Parathyroid adenoma (tissue), 2 donors: ENCODE measurements at regions not wholly inside any gene's neighbourhood (a gene's known extent, or its start where the extent isn't known, plus 50 kb on each side); places are given as distances from the start of the nearest gene placed in this dataset.

Experiments used
- H2AFZ ChIP-seq: fragments of 300-600 bp; sonication (generic); one replicate; pipeline ENCODE4 v1.7.0; 2017; ENCODE audit warnings: antibody characterized with exemption, mild to moderate bottlenecking
- H3K27ac ChIP-seq: fragments of 300-600 bp; sonication (generic); one replicate; pipeline ENCODE4 v1.7.0; 2017
- H3K27me3 ChIP-seq: fragments of 300-600 bp; sonication (generic); one replicate; pipeline ENCODE4 v1.7.0; 2017; ENCODE audit warnings: low read length; ENCODE audit not compliant: control insufficient read depth, insufficient read depth
- H3K36me3 ChIP-seq: fragments of 300-600 bp; sonication (generic); one replicate; pipeline ENCODE4 v1.7.0; 2017; ENCODE audit warnings: low read length; ENCODE audit not compliant: control insufficient read depth, insufficient read depth
- H3K4me1 ChIP-seq: fragments of 300-600 bp; sonication (generic); one replicate; pipeline ENCODE4 v1.7.0; 2017; ENCODE audit warnings: control low read depth
- H3K4me2 ChIP-seq: fragments of 300-600 bp; sonication (generic); one replicate; pipeline ENCODE4 v1.7.0; 2017; ENCODE audit warnings: low read length
- H3K4me3 ChIP-seq: fragments of 300-600 bp; sonication (generic); one replicate; pipeline ENCODE4 v1.7.0; 2017; ENCODE audit warnings: low read depth, low read length
- H3K79me2 ChIP-seq: fragments of 300-600 bp; sonication (generic); one replicate; pipeline ENCODE4 v1.7.0; 2017; ENCODE audit warnings: control low read depth
- H3K9ac ChIP-seq: fragments of 300-600 bp; sonication (generic); one replicate; pipeline ENCODE4 v1.7.0; 2017; ENCODE audit warnings: mild to moderate bottlenecking
- H3K9me3 ChIP-seq: fragments of 300-600 bp; sonication (generic); one replicate; pipeline ENCODE4 v1.7.0; 2017; ENCODE audit warnings: low read length; ENCODE audit not compliant: control insufficient read depth
- CTCF ChIP-seq: fragments of 300-600 bp; sonication (generic); IDR thresholded peaks from one replicate; pipeline ENCODE4 v1.7.0; 2017; ENCODE audit warnings: antibody characterized with exemption, mild to moderate bottlenecking
- donor health status: primary hyperparathyroidism.

- Histone ChIP-seq H2AFZ (no peak overlapping the region), H3K9ac (no peak overlapping the region), H3K36me3 (no peaks in the 10 kb centered on the region), H3K4me3 (no peak overlapping the region), H3K9me3 (no peaks in the 10 kb centered on the region), H3K4me1 (no peaks in the 10 kb centered on the region), H3K4me2 (no peak overlapping the region), H3K27ac (no peak overlapping the region), H3K27me3 (no peaks in the 10 kb centered on the region), H3K79me2 (no peaks in the 10 kb centered on the region)
- no peak for TF ChIP-seq CTCF
These were observed 1044.2 kb downstream of the TLE4 start for GRCh38 chr9:80615964-80616363.

- no peaks in the 10 kb centered on the region for H3K36me3 ChIP-seq
- TF ChIP-seq CTCF = no peak
These were observed 1034.0 kb downstream of the TLE4 start for GRCh38 chr9:80605793-80606192.

DNA sequence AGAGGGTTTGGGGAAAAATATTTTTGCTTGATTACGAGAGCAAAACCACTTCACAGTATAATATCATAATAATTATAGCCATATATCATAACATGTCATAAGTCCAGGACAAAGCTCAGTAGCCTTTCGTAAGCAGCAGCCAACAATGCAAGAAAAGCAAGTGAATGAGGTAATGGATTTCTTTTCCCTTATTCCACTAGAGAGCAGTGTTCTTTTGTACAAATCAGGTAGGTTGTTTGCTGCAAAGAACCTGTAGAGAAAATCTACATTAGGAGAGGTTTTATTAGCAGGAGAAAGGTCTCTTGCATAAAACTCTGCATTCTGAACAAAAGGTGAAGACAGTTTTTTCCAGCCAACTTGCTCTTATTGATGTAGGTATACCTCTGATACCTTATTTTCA lies 1033.4 kb downstream of the TLE4 start:
- Histone ChIP-seq H3K9ac (no peak overlapping the region), H3K4me2 (no peak overlapping the region), H3K79me2 (no peaks in the 10 kb centered on the region), H3K9me3 (no peaks in the 10 kb centered on the region), H3K4me3 (no peak overlapping the region), H3K27me3 (no peaks in the 10 kb centered on the region), H3K4me1 (no peaks in the 10 kb centered on the region), H2AFZ (no peak overlapping the region), H3K27ac (no peak overlapping the region), H3K36me3 (no peaks in the 10 kb centered on the region)
- no peak for TF ChIP-seq CTCF

More at GRCh38 chr9:80605793-80606192, 1034.0 kb downstream of the TLE4 start:
- Histone ChIP-seq H3K27ac (no peak overlapping the region), H3K27me3 (no peaks in the 10 kb centered on the region), H2AFZ (no peak overlapping the region), H3K4me1 (no peaks in the 10 kb centered on the region), H3K9me3 (no peaks in the 10 kb centered on the region), H3K9ac (no peak overlapping the region), H3K4me3 (no peak overlapping the region), H3K4me2 (no peak overlapping the region), H3K79me2 (no peaks in the 10 kb centered on the region)

DNA sequence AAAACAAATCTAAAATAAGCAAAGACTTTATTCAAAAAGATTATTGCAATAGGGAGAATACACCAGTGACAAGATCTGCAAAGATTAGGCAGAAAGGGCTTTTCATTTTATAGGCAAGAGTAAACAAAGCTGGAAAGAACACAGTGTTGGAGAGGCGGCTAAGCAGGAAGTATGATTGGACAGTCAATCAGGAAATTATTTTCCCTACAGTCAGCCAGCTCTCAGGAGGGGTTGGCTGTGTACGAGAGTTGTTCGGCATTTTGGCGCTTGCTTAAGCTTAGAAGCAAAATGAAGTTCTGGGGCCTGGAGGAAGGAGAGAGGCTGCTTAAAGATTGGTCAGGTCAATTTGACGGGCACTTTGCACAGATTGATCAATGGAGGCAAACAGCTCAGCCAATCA lies 1030.5 kb downstream of the TLE4 start:
- H3K4me3 ChIP-seq = no peak overlapping the region
- no peak overlapping the region for H3K4me2 ChIP-seq
- H2AFZ ChIP-seq = no peak overlapping the region
- no peaks in the 10 kb centered on the region for H3K4me1 ChIP-seq
- no peaks in the 10 kb centered on the region for H3K36me3 ChIP-seq
- TF ChIP-seq CTCF = no peak
- no peak overlapping the region for H3K27ac ChIP-seq
- no peak overlapping the region for H3K9ac ChIP-seq
- H3K9me3 ChIP-seq = no peaks in the 10 kb centered on the region
- no peaks in the 10 kb centered on the region for H3K79me2 ChIP-seq
- H3K27me3 ChIP-seq = no peaks in the 10 kb centered on the region

DNA sequence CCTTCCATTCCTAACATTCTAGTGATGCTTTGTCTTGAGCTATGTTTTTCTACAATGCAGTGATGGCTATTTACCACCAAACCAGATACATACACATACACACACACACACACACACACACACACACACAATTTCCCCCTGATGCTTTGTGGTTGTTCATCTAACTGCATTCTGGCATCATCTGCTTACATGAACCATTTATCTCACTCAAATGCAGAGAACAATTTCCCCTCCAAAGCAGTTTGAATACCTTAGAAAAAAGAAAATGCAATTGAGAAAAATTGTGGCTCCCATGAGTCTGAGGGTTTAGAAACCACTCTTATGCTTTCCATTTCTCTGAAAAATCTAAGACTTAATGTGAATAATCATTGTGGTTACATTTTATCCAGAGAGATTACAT lies 1024.8 kb downstream of the TLE4 start:
- Histone ChIP-seq H3K4me3 (no peak overlapping the region), H3K27ac (no peak overlapping the region)
- TF ChIP-seq CTCF = no peak

More for the DNA sequence above, 1024.8 kb downstream of the TLE4 start:
- Histone ChIP-seq H3K79me2 (no peaks in the 10 kb centered on the region), H3K9ac (no peak overlapping the region), H3K4me1 (no peaks in the 10 kb centered on the region), H3K4me2 (no peak overlapping the region), H2AFZ (no peak overlapping the region), H3K9me3 (no peaks in the 10 kb centered on the region), H3K27me3 (no peaks in the 10 kb centered on the region), H3K36me3 (no peaks in the 10 kb centered on the region)
